HG02623 (cell line): ENCODE measurements at regions not wholly inside any gene's neighbourhood (a gene's known extent, or its start where the extent isn't known, plus 50 kb on each side); places are given as distances from the start of the nearest gene placed in this dataset.
"Not testable (repeated sequence)": the region's sequence is repeated elsewhere in the genome, so short reads cannot be mapped to it uniquely, and the experiment has no call there.

Experiments
- ATAC-seq: cut with Tn5 transposase; IDR thresholded peaks from one replicate; pipeline ENCODE4 v1.9.1; 2021; ENCODE audit warnings: moderate library complexity; ENCODE audit not compliant: unreplicated experiment

DNA sequence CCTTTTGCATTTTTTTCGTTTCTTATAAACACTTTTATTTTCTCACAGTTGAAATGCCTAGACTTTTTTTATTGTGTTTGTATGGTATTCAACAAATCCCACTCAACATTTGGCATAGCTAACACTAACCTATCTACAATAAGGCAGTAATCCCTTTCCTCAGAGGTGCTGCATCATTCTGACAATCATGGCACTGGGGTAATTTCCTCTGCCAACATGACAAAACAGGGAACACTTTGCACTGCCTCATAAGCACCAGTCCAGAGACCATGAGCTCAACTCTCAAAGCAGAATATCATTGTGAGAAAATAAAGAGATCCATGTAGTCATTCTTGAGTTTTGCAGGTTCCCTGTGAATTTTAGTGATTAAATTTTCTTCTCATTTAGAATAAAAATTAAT, 183.8 kb upstream of the INTU start:
- no peak for ATAC-seq

DNA sequence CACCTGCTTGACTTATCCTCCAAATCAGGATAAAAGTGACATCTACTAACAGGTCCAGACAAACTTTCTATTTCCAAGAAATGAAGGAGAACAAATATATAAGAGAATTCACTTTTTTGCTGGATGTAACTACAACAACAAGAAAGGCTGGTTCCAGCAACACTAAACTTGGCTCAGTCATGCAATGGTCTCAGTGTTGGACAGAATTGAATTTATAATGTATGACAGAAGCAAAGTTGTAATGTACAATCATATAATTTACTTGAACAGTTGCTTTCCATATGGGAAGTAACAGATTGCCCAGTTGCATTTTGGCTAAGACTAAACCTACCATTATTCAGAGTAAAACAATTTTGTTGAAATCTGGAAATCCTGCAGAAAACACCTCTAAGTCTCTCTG, 183.3 kb upstream of the INTU start:
- no peak for ATAC-seq

DNA sequence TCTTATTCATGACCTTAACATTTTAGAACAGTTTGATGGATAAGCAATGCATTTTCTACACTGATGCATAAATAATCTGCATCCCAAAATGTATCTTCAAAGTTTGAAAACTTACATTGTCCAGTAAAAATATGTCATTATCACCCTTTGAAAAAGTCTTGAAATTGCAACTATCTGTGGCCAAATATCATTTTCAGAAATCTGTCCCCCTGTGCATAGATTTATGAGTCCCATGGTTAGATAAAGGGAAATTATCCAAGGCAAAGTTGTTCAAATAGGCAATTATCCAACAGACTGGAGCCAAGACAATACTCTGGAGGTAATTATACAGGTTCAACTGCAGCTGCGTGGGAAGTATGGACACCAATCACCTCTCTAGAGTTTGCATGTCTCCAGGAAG, 182.5 kb upstream of the INTU start:
- ATAC-seq, result no peak

DNA sequence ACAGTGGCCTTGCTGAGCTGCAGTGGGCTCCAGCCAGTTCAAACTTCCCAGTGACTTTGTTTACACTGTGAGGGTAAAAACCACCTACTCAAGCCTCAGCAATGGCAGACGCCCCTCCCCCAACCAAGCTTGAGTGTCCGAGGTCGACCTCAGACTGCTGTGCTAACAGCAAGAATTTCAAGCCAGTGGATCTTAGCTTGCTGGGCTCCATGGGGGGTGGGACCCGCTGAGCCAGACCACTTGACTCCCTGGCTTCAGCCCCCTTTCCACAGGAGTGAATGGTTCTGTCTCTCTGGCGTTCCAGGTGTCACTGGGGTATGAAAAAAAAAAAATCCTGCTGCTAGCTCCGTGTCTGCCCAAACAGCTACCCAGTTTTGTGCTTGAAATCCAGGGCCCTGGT, 168.9 kb upstream of the INTU start:
- no peak for ATAC-seq

DNA sequence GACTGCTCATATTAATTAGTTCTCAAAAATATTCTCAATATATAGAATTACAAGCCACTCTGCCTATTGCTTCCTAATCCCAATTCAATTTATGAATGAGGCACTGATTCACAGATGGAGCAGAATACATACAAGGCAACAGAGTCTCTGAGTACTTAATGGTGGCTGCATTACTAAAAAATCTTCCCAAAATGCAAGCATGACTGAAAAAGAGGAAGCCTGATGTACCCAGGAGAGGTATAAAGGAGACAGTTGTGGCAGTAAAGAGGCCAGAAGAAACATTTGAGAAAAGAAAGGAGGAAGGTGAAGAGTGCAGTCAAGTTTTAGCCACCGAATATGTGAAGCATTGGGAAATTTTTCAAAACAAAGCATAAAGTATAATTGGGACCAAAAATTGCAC, 163.2 kb upstream of the INTU start:
- ATAC-seq, result no peak

DNA sequence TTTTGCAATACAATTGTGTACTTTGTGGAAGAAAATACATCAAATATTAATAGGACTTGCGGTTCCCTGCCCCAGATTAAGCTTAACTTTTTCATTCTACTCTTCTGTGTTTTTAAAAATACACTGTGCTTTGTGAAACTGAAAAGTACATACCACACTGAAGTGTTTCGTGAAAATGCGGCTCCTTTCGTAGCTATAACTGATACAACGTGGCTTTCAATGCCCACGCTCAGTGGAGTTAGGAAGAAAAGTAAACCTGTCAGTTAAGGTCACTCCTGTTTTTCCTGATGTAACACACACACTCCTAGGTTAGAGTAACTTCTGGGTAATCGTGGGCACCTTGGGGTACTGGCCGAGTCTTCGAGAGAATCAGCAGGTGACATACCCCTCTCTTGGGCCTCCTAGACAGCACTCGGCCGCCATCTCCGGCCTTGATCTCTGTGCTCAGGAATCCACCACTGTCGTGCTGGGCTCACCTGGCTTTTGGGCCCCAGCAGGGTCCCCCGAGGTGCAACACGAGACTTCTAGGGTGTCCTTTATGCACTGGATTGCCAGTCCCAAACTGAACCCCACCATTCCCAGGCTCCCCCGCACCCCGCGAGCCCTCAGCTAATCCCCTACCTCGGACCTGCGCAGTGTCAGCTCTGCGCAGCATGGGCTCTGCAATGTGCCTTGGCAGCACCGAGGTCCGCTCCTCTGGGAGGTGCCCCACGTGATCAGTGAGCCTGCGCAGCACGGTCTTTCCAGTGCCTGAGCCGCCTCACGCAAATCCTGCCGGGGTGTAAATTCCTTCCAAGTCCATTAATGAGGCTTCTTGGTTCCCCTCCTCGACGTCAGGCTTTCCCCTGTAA, 162.6 kb upstream of the INTU start:
- ATAC-seq, result no peak

DNA sequence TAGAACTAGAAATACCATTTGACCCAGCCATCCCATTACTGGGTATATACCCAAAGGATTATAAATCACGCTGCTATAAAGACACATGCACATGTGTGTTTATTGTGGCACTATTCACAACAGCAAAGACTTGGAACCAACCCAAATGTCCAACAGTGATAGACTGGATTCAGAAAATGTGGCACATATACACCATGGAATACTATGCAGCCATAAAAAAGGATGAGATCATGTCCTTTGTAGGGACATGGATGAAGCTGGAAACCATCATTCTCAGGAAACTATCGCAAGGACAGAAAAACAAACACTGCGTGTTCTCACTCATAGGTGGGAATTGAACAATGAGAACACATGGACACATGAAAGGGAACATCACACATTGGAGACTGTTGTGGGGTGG, 154.5 kb upstream of the INTU start:
- not testable (repeated sequence) for ATAC-seq

DNA sequence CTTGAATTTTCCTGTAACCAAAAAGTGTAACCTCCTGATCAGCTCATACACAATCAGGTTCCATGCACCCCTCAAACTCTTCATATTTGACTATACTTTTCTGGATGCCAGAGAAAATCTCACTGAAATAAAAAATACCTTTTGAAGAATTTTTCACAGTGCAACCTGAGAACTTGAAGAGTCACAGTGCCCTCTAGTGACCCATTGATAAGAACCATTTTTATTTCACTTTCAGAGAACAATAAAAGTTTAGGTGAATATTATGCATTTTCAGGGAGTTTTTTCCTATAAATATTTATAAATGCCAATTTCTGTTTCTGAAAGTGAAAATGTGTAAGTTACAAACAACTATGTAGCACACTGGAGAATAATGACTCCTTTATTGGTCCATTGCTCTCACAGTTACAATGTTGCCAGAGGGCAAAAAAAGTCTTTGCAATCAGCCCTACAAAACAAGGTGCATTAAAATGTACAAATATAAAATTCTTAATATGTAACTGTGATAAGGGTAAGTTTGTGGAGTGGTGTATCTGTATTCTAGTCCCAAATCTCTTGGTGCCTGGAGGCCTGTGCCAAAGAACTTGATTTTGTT, 153.6 kb upstream of the INTU start:
- no peak for ATAC-seq

DNA sequence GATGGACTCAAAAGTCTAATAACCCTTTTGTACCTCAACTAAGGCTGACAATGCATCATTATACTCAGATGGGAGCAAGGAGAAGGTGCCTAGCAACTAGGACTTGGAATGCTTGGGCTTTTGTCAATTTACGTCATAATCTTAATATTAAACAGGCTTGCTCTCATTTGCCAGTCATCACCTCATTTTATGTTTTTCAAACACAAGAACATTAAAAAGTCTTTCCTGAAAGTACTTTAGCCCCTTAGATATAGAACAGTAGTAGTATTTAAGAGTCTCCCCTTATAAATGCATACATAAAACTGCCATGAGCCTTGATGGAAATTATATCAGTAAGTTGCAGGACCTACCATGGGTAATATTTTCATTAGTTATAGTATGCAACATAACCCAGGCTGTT, 150.7 kb upstream of the INTU start:
- no peak for ATAC-seq

DNA sequence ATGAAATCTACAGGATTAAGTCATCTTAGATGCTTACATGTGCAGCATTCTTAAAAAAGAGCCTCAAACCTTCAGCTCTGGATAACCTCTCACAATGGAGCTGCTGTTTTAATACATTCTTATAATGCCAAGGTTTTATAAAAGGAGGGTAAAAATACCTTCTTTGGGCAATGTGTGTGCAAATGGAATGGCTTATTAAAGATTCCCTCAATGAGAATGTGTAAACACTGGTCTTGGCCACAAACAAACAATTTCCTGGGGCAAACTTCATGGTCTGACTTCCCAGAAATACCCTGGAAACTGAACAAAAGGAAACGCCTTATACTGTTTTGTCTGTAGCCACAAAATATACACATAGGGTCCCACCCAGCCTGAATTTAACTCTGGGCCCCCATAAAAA, 148.6 kb upstream of the INTU start:
- ATAC-seq, result no peak

DNA sequence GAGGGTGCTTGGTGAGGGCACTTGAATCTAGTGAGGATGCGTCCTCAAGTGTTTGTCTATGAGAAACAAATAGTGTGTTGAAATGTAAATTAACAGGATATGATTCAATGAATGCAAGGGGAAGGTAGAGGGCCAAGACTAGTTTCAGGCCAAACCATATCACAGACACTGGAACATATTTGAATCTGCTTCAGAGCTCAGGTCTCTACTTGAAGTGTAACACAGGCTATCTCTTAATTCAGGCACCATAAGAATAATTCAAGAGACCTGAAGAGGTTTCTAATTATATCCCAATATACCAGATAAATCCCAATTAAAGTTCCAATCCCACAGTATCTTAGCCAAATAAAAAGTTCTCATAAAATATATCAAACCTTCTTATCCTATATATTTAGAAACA, 146.5 kb upstream of the INTU start:
- ATAC-seq, result no peak

DNA sequence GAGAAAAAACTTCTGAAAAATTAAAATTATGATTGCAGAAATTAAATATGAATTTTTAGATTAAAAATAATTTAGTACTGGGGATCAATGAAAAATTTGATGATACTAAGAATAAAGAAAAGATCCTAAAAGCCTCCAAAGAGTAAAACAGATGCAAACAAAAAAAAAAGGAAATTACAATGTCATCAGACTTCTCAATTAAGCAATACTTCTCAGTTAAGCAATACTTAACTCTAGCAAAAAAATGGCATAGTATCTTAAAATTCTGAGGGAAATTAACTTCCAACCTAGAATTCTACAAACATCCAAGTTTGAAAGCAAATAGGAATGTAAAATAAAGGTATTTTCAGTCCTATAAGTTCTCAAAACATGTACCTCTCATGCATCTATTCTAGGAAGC, 141.2 kb upstream of the INTU start:
- no peak for ATAC-seq

DNA sequence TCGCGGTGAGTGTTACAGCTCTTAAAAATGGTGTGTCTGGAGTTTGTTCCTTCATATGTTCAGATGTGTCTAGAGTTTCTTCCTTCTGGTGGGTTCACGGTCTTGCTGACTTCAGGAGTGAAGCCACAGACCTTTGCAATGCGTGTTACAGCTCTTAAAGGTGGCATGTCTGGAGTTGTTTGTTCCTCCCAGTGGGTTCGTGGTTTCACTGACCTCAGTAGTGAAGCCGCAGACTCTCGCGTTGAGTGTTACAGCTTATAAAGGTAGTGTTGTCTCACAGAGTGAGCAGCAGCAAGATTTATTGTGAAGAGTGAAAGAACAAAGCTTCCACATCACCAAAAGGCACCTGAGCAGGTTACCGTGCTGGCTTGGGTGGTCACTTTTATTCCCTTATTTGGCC, 135.9 kb upstream of the INTU start:
- not testable (repeated sequence) for ATAC-seq

DNA sequence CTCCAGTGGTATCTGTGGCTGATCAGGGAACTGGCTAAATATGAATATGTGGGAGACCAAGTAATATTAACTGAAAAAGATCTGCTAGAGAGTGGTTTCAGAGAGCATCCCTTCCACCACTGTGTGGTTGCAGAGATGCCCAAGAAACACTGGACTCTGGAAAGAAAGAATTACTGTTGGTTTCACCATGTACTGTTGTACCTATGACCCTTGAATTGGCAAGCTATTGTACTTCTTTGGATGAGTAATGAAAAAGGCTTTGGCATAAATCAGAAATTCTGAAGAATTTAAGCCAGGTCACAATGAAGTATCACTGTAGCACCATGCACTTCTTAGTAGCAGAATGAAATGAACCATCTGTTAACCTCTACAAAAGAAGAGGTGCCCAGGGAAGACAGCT, 134.4 kb upstream of the INTU start:
- no peak for ATAC-seq

DNA sequence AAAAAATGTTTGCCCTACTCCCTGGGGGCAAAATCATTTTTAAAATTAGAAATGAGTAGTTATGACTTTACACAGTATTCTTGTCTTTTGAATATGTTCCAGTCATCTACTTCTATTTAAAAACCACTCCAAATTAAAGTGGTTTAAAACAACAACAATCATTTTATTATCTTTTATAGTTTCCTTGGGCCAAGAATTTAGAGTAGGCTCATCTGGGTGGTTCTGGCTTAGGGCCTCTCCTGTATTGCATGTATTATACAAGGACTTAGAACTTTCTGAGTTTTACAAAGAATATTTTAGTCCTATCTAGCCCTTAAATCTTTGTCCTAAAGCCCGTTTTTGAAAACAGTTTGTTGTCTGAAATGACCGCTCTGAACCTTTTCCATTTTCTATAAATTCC, 132.5 kb upstream of the INTU start:
- no peak for ATAC-seq

DNA sequence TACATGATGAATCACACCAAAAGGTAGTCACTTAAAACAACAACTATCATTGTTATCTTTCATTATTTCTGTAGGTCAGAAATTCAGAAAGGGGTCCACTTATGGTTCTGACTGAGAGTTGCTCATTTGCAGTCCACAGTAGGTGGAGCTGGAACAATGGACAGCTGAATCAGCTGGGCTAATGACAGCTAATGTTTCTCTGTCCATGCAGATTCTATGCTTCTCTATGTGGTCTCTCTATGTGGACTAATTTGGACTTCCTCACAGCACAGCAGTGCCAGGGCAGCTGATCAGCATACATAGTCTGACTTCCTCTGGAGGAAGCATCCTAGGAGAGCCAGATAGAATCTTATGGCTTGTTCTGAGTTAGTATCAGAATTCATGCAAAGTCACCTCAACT, 131.7 kb upstream of the INTU start:
- ATAC-seq, result no peak

DNA sequence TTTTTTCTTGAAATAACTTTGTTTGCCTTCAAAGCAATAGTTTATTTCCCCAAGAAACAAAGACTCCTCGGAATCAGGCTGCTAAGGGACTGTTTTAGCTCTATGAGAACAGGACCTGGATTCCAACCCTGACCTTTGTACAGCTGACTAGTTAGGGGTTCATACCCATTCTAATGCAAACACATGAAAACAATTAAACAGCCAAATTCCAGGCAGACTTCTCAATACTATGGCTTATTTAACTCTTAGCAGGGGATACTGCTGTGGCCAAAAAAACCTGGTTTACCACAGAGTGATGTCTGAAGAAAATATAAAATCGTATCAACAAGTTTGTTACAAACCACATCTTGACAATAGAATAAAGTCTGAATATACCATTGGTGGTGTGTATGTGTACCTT, 129.6 kb upstream of the INTU start:
- ATAC-seq, result no peak

DNA sequence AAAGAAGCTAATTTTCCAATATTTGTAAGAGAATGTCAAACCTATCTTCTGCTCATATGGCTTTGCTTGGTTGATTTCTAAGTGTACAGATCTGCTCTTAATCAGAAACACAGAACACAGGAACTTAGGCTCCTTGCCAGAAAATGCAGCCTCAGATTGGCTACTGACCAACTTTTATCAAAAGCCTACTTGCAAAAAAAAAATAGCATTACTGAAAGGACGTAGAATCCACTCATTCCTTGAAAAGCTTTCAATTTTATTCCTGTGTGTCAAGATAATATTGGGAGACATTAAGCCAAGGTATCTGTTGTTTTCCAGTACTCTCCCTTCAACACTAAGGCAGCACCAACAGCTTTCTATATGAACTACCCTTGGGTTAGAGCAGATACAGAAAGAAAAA, 127.6 kb upstream of the INTU start:
- no peak for ATAC-seq

DNA sequence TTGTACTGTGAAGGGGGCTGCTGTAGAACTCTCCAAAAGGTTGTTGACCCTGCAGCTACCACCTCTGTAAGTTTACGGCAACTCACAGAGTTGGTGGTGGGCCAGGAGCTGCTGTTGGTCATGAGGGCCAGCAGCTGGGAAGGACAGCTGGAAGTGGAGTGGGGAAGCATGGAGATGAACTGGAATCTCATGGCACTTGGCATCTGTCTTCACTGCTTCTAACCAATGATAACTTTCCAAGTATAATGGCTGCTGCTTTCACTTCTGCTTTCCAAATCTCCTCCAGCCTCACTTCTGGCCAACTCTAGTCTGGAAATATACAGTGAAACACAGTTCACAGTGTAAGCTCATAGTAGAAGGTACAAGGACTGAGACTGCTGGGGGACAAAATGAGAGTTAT, 126.5 kb upstream of the INTU start:
- ATAC-seq, result no peak

DNA sequence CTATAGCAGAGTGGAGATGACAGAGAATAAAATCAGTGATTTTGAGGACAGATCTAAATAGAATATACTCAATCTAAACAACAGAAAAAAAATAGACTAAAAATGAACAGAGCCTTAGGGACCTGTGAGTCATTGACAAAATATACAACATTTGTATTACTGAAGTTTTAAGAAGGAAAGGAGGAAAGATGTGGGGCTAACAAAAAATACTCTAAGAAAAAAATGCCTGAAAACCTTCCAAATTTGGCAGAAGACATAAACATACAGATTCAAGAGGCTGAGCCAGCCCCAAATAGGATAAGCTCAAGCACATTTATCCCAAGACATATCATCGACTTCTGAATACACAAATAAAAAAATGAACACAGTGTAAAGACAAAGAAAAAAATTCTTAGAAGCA, 123.6 kb upstream of the INTU start:
- ATAC-seq, result no peak

DNA sequence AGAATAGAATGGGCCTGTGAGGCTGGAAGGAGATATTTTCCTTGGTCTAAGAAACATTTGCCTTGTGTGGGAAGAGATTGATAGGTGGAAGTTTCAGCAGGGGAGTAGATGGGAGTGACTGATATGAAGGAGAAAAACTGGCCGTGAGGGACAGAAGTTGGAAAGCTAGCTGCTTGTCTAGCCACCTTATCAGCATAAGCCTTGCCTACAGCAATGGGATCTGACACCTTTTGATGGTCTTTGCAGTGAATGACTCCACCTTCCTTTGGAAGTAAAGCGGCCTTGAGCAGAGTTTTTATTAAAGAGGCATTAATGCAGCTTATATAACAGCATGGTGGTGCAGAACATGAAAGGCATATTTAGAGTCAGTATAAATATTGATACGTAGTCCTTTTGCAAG, 120.1 kb upstream of the INTU start:
- ATAC-seq, result not testable (repeated sequence)

DNA sequence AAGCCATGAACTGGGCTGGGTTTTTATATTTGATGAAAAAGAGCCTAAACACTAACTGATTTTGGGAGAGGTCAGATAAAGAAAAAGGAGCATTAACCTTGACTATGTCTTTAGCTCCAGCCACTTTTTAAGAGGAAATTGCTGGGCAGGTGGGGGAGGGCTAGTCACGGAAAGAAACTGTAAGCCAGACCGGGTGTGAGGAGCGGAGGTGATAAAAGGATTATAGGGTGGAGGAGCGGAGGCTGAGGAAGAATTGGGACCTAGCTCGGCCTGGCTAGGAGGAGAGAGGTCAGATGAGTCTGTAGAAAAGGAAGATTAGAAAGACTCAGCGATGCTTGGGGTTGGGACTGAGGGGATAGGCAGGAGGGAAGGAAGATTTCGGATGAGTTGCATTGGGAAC, 117.5 kb upstream of the INTU start:
- not testable (repeated sequence) for ATAC-seq

DNA sequence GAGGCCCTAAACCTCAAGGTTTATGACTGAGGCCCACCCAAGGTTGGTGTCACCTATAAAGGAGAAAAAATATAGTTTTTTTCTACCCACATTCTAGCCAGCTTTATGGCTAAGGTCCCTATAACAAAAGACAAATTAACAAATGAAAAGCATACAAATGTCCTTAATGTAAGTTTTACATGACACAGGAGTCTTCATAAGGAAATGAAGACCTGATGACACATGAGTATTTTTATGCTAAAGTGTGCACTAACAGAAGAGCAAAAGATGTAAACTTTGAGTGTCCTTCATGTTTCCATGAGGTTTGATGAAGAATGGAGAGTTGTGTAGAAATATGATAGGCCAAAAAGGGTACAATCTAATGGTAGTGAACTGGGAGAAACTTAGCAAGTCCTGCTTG, 114.7 kb upstream of the INTU start:
- ATAC-seq, result no peak
